HG03196 (cell line): ENCODE measurements at regions not wholly inside any gene's neighbourhood (a gene's known extent, or its start where the extent isn't known, plus 50 kb on each side); places are given as distances from the start of the nearest gene placed in this dataset.

Source experiments
- ATAC-seq: cut with Tn5 transposase; IDR thresholded peaks from one replicate; pipeline ENCODE4 v1.9.1; 2021; ENCODE audit not compliant: unreplicated experiment

DNA sequence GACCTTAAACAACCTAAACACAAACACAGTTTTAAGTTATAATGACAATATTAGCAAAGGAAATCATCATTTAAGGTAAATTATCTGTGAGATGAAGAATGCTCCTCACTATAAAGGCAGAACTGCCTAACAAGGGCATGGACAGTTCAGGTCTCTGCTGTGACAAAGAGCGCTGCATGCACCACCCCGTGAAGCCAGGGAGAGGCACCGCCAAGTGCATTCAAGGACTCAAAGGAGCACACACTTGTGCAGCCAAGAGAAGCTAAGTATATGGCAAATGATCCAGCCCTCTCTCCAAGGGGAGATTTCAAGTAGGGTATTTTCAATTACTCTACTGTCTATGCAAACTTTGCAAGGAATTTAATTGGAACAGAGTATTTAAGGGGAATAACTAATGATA lies 126.0 kb downstream of the RAP2A start:
- no peak for ATAC-seq

DNA sequence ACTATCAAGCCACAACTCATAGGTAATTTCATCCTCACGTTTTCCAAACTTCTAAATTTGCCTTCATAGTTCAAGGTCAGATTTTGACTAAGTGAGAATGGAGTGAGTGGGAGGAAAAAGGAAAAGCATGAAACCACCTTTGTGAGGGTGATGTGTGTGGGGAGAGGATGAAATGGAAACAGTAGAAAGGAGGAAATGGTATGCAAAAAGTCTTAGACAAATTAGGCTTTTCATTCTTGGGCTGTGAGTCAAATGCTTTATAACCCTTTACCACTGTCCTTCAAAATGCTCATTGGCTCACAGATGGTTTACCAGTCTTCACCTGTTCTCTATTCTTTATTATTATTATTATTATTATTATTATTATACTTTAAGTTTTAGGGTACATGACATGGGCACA lies 127.2 kb downstream of the RAP2A start:
- ATAC-seq: no peak

DNA sequence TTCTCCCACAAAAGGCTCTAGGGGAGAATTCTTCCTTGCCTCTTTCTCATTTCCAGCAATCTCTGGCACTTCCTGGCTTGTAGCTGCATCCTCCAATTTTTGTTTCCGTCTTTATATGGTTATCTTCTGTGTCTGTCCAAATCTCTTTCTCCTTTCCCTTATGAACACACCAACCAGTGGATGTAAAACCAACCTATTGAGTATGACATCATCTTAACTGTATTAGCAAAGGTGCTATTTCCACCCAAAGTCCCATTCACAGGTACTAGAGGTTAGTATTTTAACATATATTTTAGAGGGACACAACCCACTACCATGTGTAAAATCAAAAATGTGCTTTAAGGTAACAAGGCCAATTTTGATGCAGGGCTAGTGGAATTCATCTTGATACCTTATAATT lies 129.0 kb downstream of the RAP2A start:
- ATAC-seq: no peak

DNA sequence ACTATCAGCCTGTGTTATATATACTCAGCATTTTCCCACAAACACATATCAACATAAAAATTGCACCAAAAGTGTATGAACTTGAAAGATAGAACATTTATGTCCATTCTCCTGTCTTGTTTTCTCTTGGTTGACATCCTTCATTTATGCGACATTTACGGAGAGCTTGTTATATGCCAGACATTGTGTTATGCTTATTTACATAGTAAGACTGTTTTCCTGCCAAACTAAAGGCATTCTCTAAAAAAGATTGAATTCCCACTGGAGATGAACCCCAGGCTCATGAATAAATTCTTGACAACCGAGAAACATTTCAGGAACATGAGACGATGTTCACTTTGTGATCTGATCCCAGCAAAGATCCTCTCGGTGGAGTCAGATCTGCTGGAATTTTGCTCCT lies 131.0 kb downstream of the RAP2A start:
- ATAC-seq: no peak

DNA sequence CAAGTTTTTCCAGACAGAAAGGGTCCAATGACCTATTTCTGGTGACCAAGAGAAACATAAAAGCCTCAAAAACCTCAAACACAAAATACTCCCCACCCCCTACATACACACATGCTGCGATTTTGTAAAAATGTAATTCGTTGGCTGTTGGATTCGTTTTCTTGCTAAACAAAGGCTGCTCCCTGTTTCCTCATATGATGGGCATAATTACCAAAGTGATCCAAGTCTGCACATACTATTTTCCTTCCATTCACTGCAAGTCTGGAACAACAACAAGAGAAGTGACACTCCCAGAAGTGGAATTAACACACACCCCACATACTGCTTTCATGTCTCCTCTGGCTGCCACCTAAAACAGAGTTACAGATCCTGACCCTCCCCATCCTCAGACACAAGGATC lies 131.9 kb downstream of the RAP2A start:
- no peak for ATAC-seq

DNA sequence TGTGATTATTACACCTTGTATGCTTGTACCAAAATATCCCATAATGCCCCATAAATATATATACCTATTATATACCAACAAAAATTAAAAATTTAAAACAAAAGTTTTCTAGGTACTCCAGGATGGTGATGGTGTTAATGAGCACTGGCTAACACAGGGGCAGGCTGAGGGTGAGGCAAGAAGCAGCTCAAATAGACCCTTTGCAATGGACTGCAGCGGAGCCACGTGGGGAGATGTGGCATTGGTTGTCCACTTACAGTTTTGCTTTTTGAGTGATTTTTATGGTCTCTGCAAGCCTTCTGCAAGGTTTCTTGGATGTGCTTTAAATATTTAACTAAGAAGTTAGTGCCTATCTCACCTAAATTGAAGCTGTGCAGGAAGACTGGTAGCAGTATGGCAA lies 132.9 kb downstream of the RAP2A start:
- ATAC-seq: no peak

DNA sequence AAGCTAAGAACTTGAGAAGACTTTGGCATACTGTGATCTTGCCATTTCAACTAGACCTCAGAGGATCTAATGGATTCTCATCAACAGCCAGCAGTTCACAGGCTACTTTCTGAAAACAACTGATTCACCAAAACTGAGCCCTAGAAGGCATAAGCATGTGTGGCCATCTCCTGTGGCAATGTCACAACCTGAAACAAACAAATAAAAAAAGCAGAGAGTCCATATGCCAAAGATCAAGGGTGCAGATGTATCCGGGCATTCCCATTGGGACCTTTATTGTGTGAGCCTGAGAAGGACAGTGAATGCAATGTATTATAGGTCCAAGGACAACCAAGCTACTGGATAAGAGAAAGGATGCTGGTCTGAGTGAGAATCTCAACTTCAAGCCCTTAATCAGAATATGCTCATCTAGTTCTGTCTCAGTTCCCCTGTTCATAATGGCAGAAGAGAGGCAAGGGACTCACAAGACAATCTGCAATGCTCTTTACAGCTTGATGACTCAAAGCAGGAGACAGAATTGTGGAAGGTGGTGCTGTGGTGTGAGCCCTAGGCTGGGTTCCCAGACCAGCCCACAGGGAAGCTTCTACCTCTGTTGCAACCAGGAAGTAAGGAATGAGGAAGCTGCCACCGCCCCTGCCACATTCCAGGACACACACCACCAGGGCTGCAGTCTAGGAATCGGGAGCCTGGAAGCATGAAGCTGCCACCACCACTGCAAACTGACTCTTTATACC lies 133.7 kb downstream of the RAP2A start:
- ATAC-seq: peak; percentile 84

DNA sequence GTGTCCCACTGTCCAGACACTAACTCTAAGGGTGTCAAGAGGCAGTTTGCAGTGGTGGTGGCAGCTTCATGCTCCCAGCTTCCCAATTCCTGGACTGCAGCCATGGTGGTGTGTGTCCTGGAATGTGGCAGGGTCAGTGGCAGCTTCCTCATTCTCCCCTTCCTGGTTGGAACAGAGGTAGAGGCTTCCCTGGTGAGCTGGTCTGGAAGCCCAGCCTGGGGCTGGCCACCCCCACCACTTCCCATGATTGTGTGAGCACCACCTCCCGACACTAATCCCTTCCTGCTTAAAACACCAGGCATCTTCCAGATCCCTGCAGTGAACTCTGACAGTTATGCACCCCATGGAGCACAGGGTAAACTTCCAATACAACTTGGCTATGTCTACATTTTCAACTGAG lies 134.9 kb downstream of the RAP2A start:
- no peak for ATAC-seq

DNA sequence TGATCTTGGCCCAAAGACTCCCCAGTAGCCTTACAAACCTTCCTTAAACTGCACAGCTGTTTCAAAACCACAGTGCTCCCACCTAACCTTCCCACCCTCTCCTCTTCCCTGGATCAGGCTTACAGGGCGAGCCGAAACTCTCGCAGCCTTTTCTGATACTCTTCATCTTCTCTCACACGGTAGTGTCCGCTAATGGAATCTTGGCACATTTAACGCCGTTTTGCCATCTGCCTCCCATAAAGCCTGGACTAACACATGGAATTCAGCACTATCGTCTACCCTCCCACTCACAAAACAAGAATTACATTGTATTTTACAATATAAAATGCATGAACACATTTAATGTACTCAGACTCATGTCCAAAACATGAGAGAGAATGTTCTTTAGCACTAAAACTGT lies 135.9 kb downstream of the RAP2A start:
- no peak for ATAC-seq

DNA sequence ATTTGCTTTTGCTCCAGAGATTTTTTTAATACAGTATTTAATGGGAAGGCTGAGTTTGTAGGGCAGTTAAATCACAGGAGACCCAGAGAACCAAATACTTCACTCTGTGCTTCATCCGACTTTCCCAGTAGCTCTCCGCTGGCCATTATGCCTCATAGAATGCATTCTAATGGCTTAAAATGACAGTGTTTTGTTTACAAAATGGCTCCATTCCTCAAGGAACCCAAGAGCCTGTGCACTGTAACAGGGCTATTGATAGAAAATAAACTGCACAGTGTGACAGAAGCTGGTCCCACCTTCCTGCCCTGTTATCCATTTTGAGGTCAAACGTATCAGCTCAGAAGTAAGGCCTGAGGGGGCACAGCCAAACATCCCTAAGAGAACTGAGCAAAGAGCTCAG lies 136.5 kb downstream of the RAP2A start:
- ATAC-seq: no peak

DNA sequence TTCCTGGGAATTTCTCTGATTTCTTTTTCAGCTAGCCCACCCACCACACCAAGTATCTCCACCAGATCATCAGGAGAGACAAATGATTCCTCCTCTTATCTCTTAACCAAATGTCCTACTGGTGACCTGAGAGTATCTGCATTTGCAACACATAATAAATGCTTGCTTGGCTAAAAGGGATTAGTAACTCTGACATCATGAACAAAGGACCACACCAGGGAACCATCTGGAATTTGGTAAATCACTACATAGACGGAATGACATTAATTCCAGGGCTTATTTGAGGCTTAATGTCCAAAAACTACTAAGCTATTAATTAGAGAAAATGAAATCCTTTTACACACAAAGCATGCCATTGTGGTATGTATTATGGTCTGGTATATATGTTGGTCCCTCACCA lies 139.0 kb downstream of the RAP2A start:
- ATAC-seq: no peak

DNA sequence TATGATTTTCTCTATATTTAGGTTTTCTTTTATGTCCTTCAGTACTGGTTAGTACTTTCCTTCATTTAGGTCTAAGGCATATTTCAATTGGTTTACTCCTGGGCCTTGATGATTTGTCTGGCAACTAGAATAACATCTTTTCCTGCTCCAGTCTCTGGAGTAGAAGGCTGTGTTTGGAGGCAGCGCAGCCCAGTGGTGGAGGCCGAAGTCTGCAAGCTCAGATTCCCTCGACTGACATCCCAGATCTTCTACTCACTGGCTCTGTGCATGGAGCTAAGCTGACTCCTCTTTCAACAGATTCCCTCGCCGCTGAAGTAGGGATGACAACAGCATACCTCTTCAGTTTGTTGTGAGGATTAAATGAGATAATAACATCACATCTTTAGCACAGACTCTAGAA lies 141.0 kb downstream of the RAP2A start:
- ATAC-seq: no peak

DNA sequence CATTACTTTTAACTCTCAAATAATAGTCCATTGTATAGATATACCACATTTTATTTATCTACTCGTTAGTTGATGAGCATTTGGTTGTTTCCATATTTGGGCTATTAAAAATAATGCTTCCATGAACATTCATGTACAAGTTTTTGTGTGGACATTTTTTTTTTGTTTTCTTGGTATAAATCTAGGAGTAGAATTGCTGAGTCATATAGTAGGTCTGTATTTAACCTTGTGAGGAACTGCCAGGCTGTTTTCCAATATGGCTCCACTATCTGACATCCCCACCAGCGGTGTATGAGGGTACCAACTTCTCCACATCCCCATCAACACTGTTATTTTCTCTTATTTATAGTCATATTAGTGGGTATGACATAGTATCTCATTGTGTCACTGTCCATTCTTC lies 143.1 kb downstream of the RAP2A start:
- no peak for ATAC-seq

DNA sequence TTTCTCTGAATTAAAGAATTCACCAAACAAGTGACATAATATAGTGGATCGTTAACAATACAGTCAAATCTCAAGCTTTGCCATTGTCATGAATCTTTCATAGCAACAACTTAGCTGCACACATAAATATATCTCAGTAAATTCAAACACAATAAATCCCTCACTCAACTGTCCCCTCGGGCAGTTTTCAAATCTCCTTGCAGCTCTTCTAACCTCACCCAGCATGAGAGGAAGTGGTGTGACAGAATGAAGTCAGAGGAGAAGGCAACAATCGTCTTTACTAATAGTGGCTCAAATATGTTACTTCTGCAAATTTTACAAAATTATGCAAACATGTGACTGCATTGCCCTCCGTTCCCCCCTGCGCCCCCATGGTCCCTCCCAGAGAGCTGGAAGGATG lies 148.2 kb downstream of the RAP2A start:
- ATAC-seq: no peak

DNA sequence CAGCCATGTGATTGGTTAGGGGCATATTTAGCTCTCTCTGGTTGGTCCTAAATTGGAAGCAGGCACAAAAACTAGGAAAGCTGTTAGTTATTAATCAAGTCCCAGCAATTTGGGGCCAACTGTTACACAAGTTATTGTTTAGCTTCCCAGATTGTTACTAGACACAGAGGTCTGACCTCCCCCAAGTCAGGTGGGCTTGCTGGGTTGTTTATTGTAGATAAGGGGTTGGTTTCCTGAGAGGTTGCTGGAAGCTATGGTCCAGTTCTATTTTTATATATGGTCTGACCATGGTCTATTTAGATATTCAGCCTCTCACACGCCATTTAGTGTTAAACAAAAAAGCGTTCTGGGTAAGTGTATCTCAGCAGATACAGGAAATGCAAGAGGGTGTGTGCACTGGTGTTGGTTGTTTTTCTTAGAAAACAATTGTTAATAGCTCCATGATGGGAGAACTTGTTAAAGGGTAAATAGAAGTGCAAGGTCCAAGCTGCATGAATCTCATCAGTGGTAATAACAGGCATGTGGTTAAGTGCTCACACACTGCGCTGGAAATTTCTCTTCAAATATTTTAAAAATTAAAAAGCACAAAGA lies 150.0 kb downstream of the RAP2A start:
- ATAC-seq: no peak

DNA sequence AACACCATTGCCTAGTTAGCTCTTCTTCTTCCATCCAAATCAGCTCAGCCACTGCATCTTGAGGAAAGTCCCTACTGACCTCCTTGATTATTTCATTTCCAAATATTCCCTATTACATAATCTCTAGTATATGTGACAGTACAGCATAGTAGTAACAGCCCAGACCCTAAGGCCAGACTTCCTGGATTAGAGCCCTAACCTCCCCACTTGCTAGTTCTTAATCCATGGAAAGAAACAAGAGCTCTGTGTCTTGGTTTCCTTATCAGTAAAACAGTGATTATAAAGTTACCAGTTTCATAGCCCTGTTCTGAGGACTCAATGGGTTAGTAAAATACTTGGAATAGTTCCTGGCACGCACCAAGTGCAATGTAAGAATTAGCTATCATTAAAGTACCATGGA lies 153.0 kb downstream of the RAP2A start:
- no peak for ATAC-seq

DNA sequence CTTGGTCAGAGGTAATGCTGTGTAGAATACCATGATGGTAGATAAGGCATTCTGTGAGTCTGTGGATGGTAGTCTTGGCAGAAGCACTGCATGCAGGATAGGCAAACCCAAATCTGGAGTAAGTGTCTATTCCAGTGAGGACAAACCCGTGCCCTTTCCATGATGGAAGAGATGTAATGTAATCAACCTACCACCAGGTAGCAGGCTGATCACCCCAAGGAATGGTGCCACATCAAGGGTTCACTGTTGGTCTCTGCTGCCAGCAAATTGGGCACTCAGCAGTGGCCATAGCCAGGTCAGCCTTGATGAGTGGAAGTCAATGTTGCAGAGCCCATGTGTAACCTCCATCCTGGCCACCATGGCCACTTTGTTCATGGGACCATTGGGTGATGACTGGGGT lies 155.0 kb downstream of the RAP2A start:
- no peak for ATAC-seq

DNA sequence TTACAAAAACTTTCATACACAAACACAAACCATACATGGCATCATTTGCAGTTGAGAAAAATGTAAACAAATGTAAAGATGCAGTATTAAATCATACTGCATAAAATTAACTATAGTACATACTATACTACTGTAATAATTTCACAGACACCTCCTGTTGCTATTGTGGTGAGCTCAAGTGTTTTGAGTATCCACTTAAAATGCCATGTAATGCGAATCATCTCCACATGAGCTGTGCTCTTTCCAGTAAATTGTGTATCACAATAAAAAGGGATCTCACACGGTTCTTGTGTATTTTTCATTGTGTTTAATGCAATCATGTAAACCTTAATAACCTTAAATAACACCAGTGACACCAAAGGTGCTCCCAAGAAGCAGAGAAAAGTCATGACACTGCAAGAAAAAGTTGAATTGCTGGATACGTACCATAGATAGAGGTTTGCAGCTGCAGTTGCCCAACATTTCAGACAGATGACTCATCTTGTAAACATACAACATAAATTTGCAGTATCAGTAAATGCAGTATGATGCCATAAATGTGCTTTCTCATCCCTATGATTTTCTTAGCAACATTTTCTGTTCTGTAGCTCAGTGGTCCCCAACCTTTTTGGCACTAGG lies 166.6 kb downstream of the RAP2A start:
- no peak for ATAC-seq

DNA sequence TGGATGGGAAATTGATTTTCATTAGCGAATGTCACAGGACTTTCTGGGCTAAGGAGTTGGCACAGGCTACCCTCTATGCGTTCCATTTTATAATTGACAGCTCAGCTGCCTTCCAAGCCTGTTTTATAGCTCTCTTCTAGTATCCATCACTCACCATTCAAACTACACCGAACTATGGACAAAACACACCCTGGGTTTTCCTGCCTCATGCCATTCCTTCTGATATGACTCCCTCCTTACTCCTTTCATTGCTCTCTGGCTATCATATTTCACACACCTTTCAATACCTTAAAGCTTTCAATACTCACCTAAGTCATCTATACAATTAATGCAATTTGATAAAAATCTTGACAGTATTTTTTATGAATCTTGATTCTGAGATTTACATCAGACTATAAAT lies 181.3 kb downstream of the RAP2A start:
- no peak for ATAC-seq

DNA sequence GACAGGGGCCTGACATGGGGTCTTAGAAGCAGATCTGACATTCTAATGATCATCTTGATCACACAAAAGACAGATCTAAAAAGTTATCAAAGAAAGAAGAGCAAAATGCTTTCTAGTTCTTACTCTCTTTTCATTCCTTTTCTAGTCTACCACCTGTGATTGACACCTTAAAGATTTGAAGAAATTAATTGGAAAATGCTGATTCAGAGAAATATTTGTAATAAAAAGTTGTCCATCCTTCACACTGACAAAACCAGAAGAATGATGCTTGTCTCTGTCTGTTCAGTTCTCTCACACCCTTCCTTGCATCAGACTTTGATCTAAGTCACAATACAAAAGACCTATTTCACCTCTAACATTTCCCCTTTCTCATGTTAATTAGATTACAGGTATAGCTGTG lies 182.4 kb downstream of the RAP2A start:
- ATAC-seq: no peak

DNA sequence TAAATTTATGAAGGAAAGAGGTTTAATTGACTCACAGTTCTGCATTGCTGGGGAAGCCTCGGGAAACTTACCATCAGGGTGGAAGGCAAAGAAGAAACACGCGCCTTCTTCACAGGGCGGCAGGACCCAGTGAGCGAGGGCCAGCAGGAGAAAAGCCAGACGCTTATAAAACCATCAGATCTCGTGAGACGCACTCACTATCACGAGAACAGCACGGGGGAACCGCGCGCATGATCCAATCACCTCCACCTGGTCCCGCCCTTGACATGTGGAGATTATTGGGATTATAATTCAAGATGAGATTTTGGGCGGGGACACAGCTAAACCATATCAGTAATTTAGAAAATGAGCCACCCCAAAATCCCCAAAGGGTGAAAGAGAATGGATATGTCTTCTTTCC lies 187.1 kb downstream of the RAP2A start:
- no peak for ATAC-seq

DNA sequence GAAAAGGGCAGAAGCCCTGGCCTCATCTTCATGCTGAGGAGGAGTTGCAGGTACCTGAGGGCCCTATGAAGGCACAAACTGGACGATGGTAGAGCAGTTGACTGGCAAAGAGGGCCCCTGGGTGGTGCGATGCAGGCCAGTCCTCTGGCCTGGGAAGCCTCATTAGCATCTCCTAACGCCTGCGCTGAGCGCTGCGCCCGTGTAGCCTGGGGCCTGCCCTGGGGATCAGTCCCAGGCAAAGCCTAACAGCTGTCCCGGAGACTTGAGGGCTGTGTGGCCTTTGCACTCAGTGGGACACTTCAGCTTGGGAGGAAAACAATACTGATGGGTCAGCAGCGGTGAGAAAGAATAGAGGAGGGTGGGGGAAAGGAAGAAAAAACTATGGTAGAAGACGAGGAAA lies 187.7 kb downstream of the RAP2A start:
- ATAC-seq: no peak

DNA sequence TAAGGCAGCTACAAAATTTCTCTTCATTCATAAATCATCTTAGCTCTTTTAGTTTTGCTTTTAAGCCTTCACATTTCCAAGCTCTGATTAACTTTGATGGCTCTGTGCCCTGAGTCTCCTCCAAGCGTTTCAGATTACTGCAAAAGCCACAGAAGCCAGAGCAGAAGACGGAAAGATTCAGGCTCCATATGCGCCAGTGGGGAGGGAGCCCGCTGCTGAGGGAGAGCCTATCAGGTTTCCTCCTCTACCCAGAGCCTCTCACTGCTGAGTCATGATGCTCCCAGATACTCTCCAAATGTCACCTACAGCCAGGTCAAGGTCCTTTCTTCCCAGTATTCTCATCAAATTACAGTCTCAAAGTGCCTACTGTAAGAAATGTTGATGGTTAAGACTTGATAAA lies 193.6 kb downstream of the RAP2A start:
- no peak for ATAC-seq
